ENCODE measurements at regions not wholly inside any gene's neighbourhood (a gene's known extent, or its start where the extent isn't known, plus 50 kb on each side); places are given as distances from the start of the nearest gene placed in this dataset.

GRCh38 chr13:105273665-105274222 is 1261.7 kb downstream of the EFNB2 start:
- H3K4me1 ChIP-seq (ENCODE audit: control insufficient read depth in 3 of 3, insufficient read depth in 2 of 3, low read depth in 1 of 3, low read length in 2 of 3) = no peaks in the 10 kb centered on the region
- DNase-seq (no peak), FAIRE-seq (no peak)
- H3K4me3 ChIP-seq (ENCODE audit: low read depth in 1 of 3, low read length in 3 of 3) = no peak overlapping the region
- H3K27me3 ChIP-seq (ENCODE audit: control insufficient read depth in 3 of 3, insufficient read depth in 3 of 3, low read length in 3 of 3) = no peaks in the 10 kb centered on the region
- H3K36me3 ChIP-seq (ENCODE audit: control insufficient read depth in 3 of 3, insufficient read depth in 2 of 3, low read depth in 1 of 3, low read length in 3 of 3) = no peaks in the 10 kb centered on the region
- peaks cover 0 to 6% of the 10 kb centered on the region in 2 donors for H3K9me3 ChIP-seq (ENCODE audit: control insufficient read depth in 2 of 2, insufficient read depth in 1 of 2, low read depth in 1 of 2, low read length in 1 of 2)
- H3K27ac ChIP-seq (ENCODE audit: low read depth in 1 of 3, low read length in 2 of 3) = no peak overlapping the region
- 90 to 93% (median 91%) methylated on average over 6 of the region's 6 CpGs for WGBS, 3 donors

GRCh38 chr13:105272660-105273631 is 1262.5 kb downstream of the EFNB2 start:
- H3K27ac ChIP-seq (ENCODE audit: low read depth in 1 of 3, low read length in 2 of 3) = no peak overlapping the region
- no peak for FAIRE-seq
- H3K4me3 ChIP-seq (ENCODE audit: low read depth in 1 of 3, low read length in 3 of 3) = no peak overlapping the region
- 76 to 86% (median 77%) methylated on average over 13 of the region's 13 CpGs for WGBS, 3 donors
- no peaks in the 10 kb centered on the region for H3K27me3 ChIP-seq (ENCODE audit: control insufficient read depth in 3 of 3, insufficient read depth in 3 of 3, low read length in 3 of 3)
- no peak for DNase-seq
- peaks cover 0 to 6% of the 10 kb centered on the region in 2 donors for H3K9me3 ChIP-seq (ENCODE audit: control insufficient read depth in 2 of 2, insufficient read depth in 1 of 2, low read depth in 1 of 2, low read length in 1 of 2)
- no peaks in the 10 kb centered on the region for H3K36me3 ChIP-seq (ENCODE audit: control insufficient read depth in 3 of 3, insufficient read depth in 2 of 3, low read depth in 1 of 3, low read length in 3 of 3)
- H3K4me1 ChIP-seq (ENCODE audit: control insufficient read depth in 3 of 3, insufficient read depth in 2 of 3, low read depth in 1 of 3, low read length in 2 of 3) = no peaks in the 10 kb centered on the region

- Histone ChIP-seq H3K4me1 (ENCODE audit: control insufficient read depth in 3 of 3, insufficient read depth in 2 of 3, low read depth in 1 of 3, low read length in 2 of 3) (no peaks in the 10 kb centered on the region), H3K9me3 (ENCODE audit: control insufficient read depth in 2 of 2, insufficient read depth in 1 of 2, low read depth in 1 of 2, low read length in 1 of 2) (peaks cover 0 to 6% of the 10 kb centered on the region in 2 donors), H3K4me3 (ENCODE audit: low read depth in 1 of 3, low read length in 3 of 3) (no peak overlapping the region), H3K27me3 (ENCODE audit: control insufficient read depth in 3 of 3, insufficient read depth in 3 of 3, low read length in 3 of 3) (no peaks in the 10 kb centered on the region), H3K27ac (ENCODE audit: low read depth in 1 of 3, low read length in 2 of 3) (no peak overlapping the region), H3K36me3 (ENCODE audit: control insufficient read depth in 3 of 3, insufficient read depth in 2 of 3, low read depth in 1 of 3, low read length in 3 of 3) (no peaks in the 10 kb centered on the region)
- DNase-seq = no peak
- FAIRE-seq = no peak
- 36 to 47% (median 45%) methylated on average over 2 of the region's 2 CpGs for WGBS, 3 donors
These were observed 1268.8 kb downstream of the EFNB2 start for GRCh38 chr13:105266615-105267014.

GRCh38 chr13:105262579-105262978 is 1272.9 kb downstream of the EFNB2 start:
- H3K4me3 ChIP-seq (ENCODE audit: low read depth in 1 of 3, low read length in 3 of 3) = no peak overlapping the region
- no peaks in the 10 kb centered on the region for H3K36me3 ChIP-seq (ENCODE audit: control insufficient read depth in 3 of 3, insufficient read depth in 2 of 3, low read depth in 1 of 3, low read length in 3 of 3)
- no peak overlapping the region for H3K27ac ChIP-seq (ENCODE audit: low read depth in 1 of 3, low read length in 2 of 3)
- FAIRE-seq (no peak), DNase-seq (no peak)
- no peaks in the 10 kb centered on the region for H3K27me3 ChIP-seq (ENCODE audit: control insufficient read depth in 3 of 3, insufficient read depth in 3 of 3, low read length in 3 of 3)
- H3K9me3 ChIP-seq (ENCODE audit: control insufficient read depth in 2 of 2, insufficient read depth in 1 of 2, low read depth in 1 of 2, low read length in 1 of 2) = no peaks in the 10 kb centered on the region
- 90 to 94% (median 93%) methylated on average over 2 of the region's 2 CpGs for WGBS, 3 donors
- H3K4me1 ChIP-seq (ENCODE audit: control insufficient read depth in 3 of 3, insufficient read depth in 2 of 3, low read depth in 1 of 3, low read length in 2 of 3) = no peaks in the 10 kb centered on the region

- no peaks in the 10 kb centered on the region for H3K27me3 ChIP-seq (ENCODE audit: control insufficient read depth in 3 of 3, insufficient read depth in 3 of 3, low read length in 3 of 3)
- DNase-seq (no peak), FAIRE-seq (no peak)
- H3K4me1 ChIP-seq (ENCODE audit: control insufficient read depth in 3 of 3, insufficient read depth in 2 of 3, low read depth in 1 of 3, low read length in 2 of 3) = peaks cover 0 to 6% (median 0%) of the 10 kb centered on the region in 3 donors
- no peaks in the 10 kb centered on the region for H3K36me3 ChIP-seq (ENCODE audit: control insufficient read depth in 3 of 3, insufficient read depth in 2 of 3, low read depth in 1 of 3, low read length in 3 of 3)
- no peak overlapping the region for H3K4me3 ChIP-seq (ENCODE audit: low read depth in 1 of 3, low read length in 3 of 3)
- H3K27ac ChIP-seq (ENCODE audit: low read depth in 1 of 3, low read length in 2 of 3) = no peak overlapping the region
- WGBS, 3 donors = 78 to 85% (median 79%) methylated on average over 6 of the region's 6 CpGs
- peaks cover 0 to 4% of the 10 kb centered on the region in 2 donors for H3K9me3 ChIP-seq (ENCODE audit: control insufficient read depth in 2 of 2, insufficient read depth in 1 of 2, low read depth in 1 of 2, low read length in 1 of 2)
These were observed 1276.0 kb downstream of the EFNB2 start for GRCh38 chr13:105259426-105259825.

- Histone ChIP-seq H3K36me3 (ENCODE audit: control insufficient read depth in 3 of 3, insufficient read depth in 2 of 3, low read depth in 1 of 3, low read length in 3 of 3) (no peaks in the 10 kb centered on the region), H3K27me3 (ENCODE audit: control insufficient read depth in 3 of 3, insufficient read depth in 3 of 3, low read length in 3 of 3) (no peaks in the 10 kb centered on the region), H3K9me3 (ENCODE audit: control insufficient read depth in 2 of 2, insufficient read depth in 1 of 2, low read depth in 1 of 2, low read length in 1 of 2) (peaks cover 0 to 6% of the 10 kb centered on the region in 2 donors), H3K4me1 (ENCODE audit: control insufficient read depth in 3 of 3, insufficient read depth in 2 of 3, low read depth in 1 of 3, low read length in 2 of 3) (peaks cover 0 to 6% (median 0%) of the 10 kb centered on the region in 3 donors), H3K27ac (ENCODE audit: low read depth in 1 of 3, low read length in 2 of 3) (no peak overlapping the region), H3K4me3 (ENCODE audit: low read depth in 1 of 3, low read length in 3 of 3) (no peak overlapping the region)
- FAIRE-seq (no peak), DNase-seq (peak; percentile 8 to 11)
- whole genome bisulfite sequencing, 3 donors = 7 to 34% (median 8%) methylated on average over 1 of the region's 1 CpG
These were observed 1280.0 kb downstream of the EFNB2 start for GRCh38 chr13:105255472-105255871.

GRCh38 chr13:105251293-105251692 is 1284.2 kb downstream of the EFNB2 start:
- no peak overlapping the region for H3K27ac ChIP-seq (ENCODE audit: low read depth in 1 of 3, low read length in 2 of 3)
- peaks cover 0 to 6% (median 0%) of the 10 kb centered on the region in 3 donors for H3K4me1 ChIP-seq (ENCODE audit: control insufficient read depth in 3 of 3, insufficient read depth in 2 of 3, low read depth in 1 of 3, low read length in 2 of 3)
- H3K9me3 ChIP-seq (ENCODE audit: control insufficient read depth in 2 of 2, insufficient read depth in 1 of 2, low read depth in 1 of 2, low read length in 1 of 2) = peaks cover 0 to 6% of the 10 kb centered on the region in 2 donors
- H3K36me3 ChIP-seq (ENCODE audit: control insufficient read depth in 3 of 3, insufficient read depth in 2 of 3, low read depth in 1 of 3, low read length in 3 of 3) = no peaks in the 10 kb centered on the region
- no peak overlapping the region for H3K4me3 ChIP-seq (ENCODE audit: low read depth in 1 of 3, low read length in 3 of 3)
- H3K27me3 ChIP-seq (ENCODE audit: control insufficient read depth in 3 of 3, insufficient read depth in 3 of 3, low read length in 3 of 3) = no peaks in the 10 kb centered on the region
- FAIRE-seq = no peak
- DNase-seq = no peak

- 85 to 89% (median 89%) methylated on average over 5 of the region's 5 CpGs for WGBS, 3 donors
- H3K9me3 ChIP-seq (ENCODE audit: control insufficient read depth in 2 of 2, insufficient read depth in 1 of 2, low read depth in 1 of 2, low read length in 1 of 2) = peaks cover 0 to 7% of the 10 kb centered on the region in 2 donors
- no peaks in the 10 kb centered on the region for H3K36me3 ChIP-seq (ENCODE audit: control insufficient read depth in 3 of 3, insufficient read depth in 2 of 3, low read depth in 1 of 3, low read length in 3 of 3)
- FAIRE-seq = no peak
- H3K4me3 ChIP-seq (ENCODE audit: low read depth in 1 of 3, low read length in 3 of 3) = no peak overlapping the region
- no peak for DNase-seq
- H3K27me3 ChIP-seq (ENCODE audit: control insufficient read depth in 3 of 3, insufficient read depth in 3 of 3, low read length in 3 of 3) = no peaks in the 10 kb centered on the region
- H3K27ac ChIP-seq (ENCODE audit: low read depth in 1 of 3, low read length in 2 of 3) = no peak overlapping the region
- no peaks in the 10 kb centered on the region for H3K4me1 ChIP-seq (ENCODE audit: control insufficient read depth in 3 of 3, insufficient read depth in 2 of 3, low read depth in 1 of 3, low read length in 2 of 3)
These were observed 1287.6 kb downstream of the EFNB2 start for GRCh38 chr13:105247830-105248229.
